Suprapubic skin (tissue), 3 donors: ENCODE measurements at regions not wholly inside any gene's neighbourhood (a gene's known extent, or its start where the extent isn't known, plus 50 kb on each side); places are given as distances from the start of the nearest gene placed in this dataset.

Experiments
- CTCF ChIP-seq, 2 donors: fragments of 200-600 bp in 1 of 2; fragments of 450-650 bp in 1 of 2; sonication (generic) in 1 of 2; IDR thresholded peaks; one replicate each; pipeline ENCODE4 v1.5.1; 2016 to 2019; ENCODE audit warnings: antibody characterized with exemption in 2 of 2, mild to moderate bottlenecking in 1 of 2, moderate library complexity in 1 of 2
- EP300 ChIP-seq: sonication (generic); formaldehyde crosslinking; IDR thresholded peaks from one replicate; pipeline ENCODE4 v1.6.1; 2017; ENCODE audit warnings: antibody characterized with exemption
- POLR2A ChIP-seq, 2 donors: fragments of 450-650 bp; IDR thresholded peaks; one replicate each; pipeline ENCODE4 v1.6.1; 2017; ENCODE audit warnings: antibody characterized with exemption in 2 of 2, mild to moderate bottlenecking in 2 of 2, moderate library complexity in 2 of 2

- TF ChIP-seq CTCF (IDR thresholded peaks at IDR 0.05): no peak
- TF ChIP-seq POLR2A (IDR thresholded peaks at IDR 0.05): no peak
- TF ChIP-seq EP300: no peak
Measured at GRCh38 chr20:7346026-7346425, 578.5 kb downstream of the BMP2 start.
